HG03135 (cell line): ENCODE measurements at regions not wholly inside any gene's neighbourhood (a gene's known extent, or its start where the extent isn't known, plus 50 kb on each side); places are given as distances from the start of the nearest gene placed in this dataset.
"Not testable (repeated sequence)": the region's sequence is repeated elsewhere in the genome, so short reads cannot be mapped to it uniquely, and the experiment has no call there.

Source experiments
- ATAC-seq: cut with Tn5 transposase; IDR thresholded peaks from one replicate; pipeline ENCODE4 v1.9.1; 2021; ENCODE audit warnings: mild to moderate bottlenecking, moderate library complexity; ENCODE audit not compliant: unreplicated experiment

DNA sequence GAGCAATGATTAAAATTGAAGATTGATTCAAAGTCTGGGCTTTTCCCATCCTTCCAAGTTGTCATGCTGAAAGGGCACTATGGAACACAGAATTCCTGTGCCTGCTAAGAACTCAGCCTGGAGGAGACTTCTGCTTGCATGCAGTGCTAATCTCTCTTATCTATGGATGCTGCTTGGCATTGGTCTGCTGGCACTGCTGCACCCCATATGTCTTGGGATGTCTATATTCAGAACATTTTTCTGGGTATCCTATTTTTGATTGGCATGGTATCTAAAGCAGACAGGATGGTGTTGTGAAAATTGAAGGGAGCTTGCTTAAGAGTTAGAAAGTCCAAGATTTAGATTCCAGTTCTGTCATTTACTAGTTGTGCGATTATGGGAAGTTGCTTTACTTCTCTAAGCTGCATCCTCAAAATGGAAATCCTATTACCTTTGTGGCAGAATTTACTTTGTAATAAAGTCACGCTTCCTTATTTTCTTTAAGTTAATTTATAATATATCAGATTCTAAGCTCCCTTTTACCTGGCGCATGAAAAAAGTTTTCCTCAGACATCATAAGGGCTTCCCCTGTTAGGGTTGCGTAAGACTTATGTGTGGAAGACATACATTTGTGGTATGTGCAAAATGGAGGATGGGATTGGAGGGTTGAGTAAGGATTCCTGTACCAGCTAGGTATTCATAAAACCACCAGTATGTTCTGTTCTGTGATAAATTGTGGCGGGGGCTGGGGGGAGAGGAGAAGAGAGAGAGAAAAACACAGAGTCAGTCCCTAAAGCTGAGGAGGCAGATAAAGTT lies 254.0 kb downstream of the DMAC1 start:
- no peak for ATAC-seq

DNA sequence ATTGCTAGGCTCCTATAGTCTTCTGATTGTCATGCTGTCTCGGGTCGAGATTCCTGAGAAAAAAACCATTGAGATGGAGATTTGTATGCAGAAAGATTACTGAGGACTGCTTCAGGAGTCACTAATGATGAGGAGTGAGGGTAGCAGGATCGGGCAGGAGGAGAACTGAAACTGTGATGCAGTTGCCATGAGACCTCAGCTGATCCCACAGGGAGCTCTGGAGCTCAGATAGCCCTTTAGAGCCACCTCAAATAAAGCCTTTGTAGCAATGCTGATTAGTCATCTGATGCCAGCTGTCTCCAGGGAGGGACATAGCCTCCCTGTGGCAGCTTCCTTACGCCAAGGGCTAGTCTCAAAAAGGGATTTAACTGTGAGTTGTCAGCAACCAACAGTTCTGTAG lies 256.9 kb downstream of the DMAC1 start:
- ATAC-seq = no peak

DNA sequence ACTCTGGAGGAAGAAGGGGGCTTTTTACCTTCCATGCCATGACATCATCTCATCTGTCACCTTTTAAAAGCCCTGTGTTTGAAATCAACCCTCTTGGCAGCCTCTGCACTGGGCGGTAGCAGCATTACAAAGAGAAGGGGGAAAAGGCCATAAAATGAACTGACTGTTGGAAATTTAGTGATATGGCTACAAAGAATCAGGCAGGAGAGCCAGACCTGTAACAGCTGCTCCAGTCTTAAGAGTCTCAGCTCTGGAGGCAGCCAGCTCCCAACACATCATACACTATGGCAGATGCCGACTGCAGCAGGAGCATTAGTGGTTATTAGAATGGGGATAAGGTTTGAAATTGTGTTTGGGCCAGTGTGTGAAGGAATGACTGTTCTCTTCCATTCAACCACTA lies 257.5 kb downstream of the DMAC1 start:
- ATAC-seq = no peak

DNA sequence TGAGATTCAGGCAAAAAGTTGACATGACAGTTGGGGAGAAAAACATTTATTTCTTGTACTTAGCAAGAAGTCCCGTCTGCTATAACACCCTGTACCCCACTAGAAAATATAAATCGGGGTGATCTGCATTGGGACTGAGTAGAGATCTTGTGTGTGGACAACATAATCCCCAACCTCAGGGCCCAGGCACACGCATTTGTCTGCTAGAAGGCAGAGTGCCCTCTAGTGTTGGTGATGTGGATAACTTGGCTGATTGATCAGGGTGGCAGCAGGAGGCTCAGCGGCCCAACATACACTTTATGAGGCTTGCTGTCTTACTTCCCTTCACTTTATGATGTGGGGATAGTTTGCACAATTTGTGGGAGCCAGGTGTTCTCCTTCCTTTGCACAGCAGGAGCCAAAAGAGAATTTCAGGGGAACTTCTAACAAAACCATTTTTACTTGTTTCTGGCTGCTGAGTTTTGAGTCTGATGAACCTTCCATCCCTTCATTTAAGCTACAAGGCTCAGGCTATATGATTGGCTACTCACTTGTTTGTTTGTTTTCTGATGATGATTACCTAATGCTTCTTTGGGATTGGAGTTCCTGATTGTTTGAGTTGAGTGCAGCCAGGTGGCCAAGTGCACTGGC lies 263.2 kb downstream of the DMAC1 start:
- no peak for ATAC-seq

DNA sequence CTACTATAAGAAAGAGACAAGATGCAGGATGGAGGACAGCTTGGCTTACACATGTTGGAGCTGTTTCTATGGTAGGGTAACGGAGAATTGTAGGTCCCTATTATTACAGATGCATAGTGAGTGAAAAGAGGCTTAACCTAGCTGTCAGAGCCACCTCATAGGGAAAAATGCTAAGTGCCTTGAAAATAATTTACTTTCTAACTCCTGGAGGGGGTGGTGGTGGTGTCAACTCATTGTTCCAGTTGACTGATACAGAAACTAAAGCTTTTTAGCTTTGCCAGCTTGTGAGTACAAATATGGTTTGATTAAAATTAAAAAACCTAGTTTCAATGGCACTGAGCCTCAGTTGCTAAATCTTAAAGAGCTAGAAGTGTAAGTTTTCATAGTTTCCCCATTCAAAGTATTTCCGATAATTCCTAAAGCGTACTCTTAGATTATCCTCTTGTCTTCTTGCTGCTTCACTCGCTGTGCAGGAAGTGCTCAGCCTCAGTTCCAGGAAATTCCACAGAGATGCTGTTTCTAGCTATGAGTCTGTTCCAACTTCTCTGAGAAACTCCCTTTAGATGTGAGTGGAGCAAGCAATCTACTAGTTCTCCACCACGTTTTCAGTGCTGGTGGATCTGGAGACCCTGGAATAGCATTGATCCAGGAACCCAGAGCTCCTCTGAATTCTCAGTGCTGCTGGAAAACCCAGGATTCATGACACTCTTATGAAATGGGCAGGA lies 265.2 kb downstream of the DMAC1 start:
- ATAC-seq = no peak

DNA sequence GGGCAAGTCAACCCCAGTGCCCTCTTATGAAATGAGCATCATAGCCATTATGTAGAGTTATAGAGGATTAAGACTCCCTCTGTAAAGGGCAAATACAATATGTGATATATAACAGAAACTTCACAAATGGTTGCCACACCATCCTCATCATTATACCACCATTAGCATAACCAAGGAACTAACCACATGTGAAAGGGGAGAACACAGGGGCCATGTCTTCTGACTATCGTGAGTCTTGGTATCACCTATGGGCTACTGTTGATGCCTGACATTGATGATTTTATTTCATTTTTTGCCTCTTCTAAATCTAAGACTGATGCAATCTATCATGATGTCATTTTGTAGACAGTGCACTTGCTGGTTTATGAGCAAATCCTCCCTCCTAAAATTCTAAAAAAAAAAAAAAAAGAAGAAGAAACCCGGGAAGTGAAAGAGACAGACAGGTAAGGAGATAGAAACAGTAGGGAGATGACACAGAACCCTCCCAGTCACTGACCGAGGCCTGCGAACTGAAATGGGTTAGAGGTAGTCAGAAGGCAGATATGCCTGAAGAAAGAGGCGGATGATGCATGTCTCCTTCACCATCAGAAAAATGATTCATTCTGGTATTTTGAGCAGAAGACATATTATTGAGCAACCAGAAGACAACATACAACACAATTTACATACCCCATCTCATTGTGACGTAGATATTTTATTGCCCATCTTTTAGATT lies 266.0 kb downstream of the DMAC1 start:
- no peak for ATAC-seq

DNA sequence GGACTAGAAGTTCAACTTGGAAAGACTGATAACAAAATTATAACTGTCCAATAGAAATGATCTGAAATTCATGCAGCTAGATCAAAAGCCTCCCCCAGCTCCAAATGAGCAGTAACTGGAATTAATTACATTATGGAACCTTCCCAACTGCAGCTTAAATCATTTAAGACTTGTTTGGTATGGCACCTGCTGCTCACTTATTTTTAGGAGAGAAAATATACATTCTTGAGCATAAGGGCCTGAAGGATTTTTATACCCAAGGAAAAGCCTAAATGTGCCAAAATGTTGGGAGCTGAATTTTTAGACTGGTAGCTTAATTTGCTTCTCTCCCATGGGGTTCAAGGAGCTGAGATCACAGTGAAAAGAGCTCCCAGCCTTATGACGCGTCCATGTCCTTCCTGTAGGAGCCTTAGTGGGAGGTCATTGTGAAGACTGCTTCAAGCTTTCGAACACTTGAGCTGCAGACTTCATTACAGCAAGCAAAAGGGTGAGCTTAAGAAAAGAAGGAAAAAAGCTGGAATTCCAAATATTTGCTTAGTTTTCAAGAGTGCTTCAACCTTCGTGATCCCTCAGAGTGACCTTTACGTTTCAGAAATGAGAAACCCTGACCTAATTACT lies 276.0 kb downstream of the DMAC1 start:
- ATAC-seq = no peak

DNA sequence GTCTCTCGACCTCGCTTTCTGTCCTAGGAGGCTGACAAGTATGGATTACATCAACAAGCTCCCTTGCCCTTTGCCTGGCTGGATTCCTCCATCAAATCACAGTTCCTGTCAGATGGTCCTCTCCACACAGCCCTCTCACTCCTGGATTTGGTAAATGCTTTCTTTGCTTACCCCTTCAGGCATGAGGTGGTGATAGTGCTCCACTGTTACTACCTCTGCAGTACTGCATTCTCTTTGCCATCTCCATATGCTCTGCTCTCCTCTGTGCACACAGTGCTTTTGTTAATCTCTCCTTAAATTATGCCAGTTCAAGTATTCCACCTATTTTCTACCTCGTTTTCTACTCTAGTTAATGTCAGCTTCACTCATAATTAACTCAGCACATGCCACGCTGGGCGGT lies 279.2 kb downstream of the DMAC1 start:
- no peak for ATAC-seq

DNA sequence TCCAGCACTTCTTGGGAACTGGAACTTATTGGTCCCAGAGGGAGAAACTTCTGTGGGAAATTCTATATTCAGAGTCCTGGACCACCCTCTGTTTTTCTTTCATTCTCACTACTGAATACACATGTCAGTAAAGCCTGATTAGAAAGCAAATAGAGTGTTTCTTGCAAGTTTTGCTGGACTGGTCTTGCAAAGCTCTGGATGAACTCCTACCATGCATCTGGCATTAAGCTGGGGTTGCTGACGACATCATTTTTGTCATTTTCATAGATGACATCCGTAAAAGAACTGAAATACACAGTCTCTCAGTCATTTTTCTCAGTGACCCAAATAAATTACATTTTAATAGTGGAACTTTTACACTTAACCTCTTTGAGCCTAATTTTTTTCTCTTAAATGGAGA lies 283.2 kb downstream of the DMAC1 start:
- no peak for ATAC-seq

DNA sequence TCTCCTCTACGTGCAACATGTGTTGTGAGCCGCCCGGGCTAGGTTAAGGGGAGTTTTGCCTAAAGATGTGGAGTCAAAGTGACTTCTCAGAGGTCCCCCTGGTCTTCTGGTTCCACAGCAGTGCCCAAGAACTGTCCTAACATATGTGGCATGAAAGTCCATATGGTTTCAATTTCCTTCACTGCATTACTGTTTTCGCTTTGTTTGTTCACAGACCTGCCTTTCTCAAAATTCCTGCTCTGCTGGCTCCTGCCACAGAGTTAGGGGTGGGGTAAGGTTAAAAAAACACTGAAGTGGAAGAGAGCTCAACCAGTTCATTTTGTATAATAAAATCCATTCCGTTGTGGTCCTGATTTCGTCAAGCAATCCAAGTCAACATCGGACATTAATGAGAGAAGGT lies 289.4 kb downstream of the DMAC1 start:
- ATAC-seq = no peak

DNA sequence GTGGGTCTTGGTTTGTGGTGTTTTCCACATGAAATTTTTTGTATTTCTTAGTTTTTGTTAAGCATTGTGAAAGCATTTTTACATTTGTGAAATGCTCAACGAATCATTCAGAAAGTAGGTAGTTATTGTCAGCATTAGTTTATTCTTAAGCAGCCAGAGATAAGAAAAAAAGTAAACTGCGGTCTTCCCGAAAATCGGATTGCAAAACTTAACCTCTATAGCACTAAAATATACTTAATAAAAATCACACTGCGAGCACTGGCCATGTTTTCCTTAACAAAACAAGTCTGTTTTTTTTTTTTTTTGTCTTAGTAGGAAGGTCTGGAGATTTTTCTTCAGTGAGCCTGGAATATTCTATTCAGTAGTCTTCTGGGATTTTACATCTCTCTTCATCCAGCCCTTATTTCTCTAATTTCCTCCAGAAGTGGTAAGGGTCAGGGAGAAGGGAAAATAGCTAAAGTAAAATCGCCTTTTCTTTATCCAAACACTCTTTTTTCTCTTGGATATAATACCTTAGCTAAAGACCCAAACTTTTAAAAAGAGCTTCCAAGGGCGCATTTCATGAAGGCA lies 289.9 kb downstream of the DMAC1 start:
- no peak for ATAC-seq

DNA sequence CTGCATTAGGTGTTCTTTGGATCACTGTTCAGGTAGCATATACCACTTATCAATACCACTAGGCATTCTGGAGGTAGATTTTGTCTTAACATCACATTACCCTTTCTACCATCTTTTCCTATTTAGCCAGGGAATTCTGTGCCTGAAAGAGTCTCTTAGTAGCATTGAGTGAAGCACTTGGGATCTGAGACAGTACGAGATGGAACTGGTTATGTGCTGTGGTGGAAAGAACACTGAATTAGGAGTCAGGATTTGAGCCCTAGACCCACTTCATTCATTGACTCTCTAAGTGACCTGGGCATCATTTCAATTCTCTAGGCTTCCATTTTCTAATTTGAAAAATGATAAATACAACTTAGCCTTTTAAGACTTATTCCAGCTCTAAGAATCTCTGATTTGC lies 291.1 kb downstream of the DMAC1 start:
- no peak for ATAC-seq

DNA sequence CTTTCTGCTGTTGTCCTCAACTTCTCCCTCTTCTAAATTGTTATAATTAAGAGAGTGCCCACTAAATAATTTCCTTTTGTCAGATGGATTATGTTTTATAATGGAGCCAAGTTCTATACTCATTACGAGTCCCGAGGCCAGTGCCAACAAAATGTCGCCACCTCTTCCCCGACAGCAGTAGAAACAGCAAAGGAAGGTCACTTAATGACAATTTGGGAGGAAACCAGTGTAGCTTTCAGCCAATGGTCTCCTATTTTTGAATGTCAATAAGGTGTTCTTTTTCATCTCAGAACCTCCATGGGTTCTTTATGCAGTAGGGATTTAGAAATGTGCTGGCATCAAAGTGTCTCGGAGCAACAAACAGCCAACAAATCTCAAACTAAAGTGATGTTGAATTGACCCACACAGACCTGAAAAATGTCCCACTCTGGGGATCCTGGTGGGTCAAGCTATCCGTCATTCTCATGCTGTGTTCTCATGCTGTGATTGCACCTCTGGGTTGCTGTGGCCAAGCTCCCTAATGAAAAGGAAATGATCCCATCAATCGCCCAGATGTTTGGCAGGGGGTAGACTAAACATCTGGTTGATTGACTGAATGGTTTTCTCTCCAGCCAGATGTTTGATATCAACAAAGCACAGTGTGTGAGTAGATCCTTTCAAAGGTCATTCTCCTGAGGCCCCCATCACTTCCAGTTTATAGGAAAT lies 291.9 kb downstream of the DMAC1 start:
- no peak for ATAC-seq

DNA sequence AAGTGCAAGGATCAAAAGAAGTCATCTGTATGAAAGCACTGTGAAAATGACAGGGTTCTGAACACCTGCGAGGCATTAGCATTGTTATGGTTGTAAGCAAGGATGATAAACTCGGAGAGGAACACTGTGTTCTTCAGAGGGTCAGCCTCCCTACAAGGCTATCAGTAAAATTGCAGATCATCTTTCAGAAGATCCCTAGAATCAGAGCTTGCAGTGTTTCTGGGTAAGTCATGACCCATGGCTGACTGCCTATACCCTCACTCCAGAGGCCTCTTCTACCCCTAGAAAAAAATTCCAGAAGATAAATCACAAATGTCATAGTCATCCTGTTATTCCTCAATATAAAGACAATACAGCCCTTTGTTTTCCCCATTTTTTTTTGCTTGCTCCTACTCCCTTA lies 292.6 kb downstream of the DMAC1 start:
- no peak for ATAC-seq

DNA sequence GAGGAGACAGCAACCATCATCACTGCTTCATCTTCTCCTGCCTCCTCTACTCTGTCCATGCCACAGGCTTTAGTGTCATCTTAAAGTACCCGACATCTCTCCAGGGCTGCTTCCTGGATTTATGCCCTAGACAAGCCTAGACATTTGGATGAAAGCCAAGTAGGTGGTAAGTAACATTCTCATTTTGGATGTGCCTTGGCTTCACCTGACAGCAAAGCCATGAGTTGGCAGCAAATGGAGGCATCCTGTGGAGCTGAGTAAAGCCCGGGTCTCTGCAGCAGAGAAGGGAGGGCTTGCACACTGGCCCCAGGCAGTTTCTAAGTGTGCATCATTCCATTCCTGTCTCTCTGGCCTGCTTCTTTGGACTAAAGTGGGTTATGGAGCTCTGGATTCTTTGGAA lies 299.1 kb downstream of the DMAC1 start:
- ATAC-seq = no peak

DNA sequence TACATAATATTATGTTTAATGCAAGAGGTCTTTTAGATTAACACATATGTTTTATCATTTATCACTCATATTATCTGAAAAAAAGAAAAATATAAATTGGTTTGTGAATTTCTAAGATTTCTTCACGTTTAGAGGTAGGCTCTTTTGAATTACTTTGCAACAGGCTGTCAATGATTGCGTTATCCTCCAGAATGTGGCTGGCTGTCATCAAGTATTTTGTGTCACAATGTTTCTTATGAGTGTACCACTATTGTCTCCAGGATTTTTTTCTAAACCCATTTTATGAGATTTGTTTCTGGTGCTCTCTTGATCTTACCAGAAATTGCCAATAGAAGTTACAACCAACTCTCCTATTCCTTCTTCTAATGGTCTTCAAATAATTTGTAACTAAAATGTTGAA lies 307.9 kb downstream of the DMAC1 start:
- ATAC-seq = no peak

DNA sequence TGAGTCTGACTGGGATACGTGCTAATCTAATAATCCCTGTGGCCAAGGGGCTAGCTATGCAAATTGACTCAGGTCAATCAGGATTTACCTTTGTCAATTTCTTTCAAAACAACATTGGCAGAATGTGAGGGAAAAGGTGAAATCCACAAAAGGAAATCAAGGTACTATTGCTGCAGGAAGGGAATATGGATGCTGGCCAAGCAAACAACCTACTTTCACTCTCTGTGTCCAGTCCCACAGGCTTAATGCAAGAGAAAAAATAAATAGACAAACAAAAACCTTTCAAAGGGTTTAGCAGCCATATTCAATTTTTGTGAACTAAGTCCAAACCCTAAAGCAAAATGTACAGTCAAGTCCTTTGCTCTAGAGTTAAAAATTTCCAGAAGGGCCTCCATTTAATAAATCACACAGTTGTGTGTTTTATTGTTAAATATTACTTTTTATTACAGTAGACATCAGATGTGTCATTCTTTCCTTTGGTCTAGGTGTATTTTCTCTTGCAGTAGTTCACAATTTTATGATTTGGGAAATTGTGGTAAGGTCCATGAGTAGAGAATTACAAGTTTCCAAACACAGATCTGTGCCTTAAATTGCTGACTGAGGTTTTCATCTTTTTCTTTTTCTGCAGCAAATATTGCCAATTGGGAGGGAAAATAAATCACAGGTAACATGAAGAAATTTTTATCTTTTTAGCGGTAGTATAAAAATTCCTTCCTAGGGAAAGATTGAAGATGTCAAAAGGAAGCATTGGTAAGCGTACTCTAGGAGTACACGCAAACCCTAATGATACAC lies 309.1 kb downstream of the DMAC1 start:
- no peak for ATAC-seq

DNA sequence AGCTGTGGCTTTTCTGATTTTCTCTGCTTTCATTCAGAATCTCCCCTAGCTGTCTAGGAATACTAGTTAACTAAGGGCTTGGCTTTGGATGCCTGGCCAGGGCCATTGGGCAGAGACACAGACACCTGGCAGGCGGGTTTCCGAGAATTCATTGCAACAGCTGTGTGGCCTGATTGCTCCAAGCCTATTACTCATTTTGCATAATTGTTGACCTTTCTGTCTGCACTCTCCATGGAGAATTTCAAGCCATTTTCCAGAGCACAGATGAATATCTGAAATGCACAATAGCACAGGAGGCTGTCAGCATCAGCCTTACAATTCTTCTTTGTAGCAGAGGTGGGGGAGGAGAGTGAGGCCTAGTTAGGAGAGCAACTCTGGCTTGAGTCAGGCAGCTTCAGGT lies 310.5 kb downstream of the DMAC1 start:
- ATAC-seq = no peak

DNA sequence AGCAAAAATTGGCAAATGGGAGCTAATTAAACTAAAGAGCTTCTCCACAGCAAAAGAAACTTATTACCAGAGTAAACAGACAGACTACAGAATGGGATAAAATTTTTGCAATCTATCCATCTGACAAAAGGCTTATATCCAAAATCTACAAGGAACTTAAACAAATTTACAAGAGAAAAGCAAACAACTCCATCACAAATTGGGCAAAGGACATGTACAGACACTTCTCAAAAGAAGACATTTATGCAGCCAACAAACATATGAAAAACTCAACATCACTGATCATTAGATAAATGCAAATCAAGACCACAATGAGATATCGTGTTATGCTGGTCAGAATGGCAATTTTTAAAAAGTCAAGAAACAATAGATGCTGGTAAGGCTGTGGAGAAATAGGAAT lies 315.6 kb downstream of the DMAC1 start:
- not testable (repeated sequence) for ATAC-seq
